Skin of body (tissue), 1 donor: ENCODE measurements at regions not wholly inside any gene's neighbourhood (a gene's known extent, or its start where the extent isn't known, plus 50 kb on each side); places are given as distances from the start of the nearest gene placed in this dataset.
A peak's percentile ranks its signal among the peaks of the same experiment; 100 is the strongest.
"Not testable (repeated sequence)": the region's sequence is repeated elsewhere in the genome, so short reads cannot be mapped to it uniquely, and the experiment has no call there.

Experiments
- DNase-seq: peaks from one replicate; lab custom pipeline; 2025; lab: John Stamatoyannopoulos, UW

- DNase-seq = no peak
Observed at GRCh38 chr14:22106700-22107697, 433.4 kb upstream of the OR4E1 start.

DNA sequence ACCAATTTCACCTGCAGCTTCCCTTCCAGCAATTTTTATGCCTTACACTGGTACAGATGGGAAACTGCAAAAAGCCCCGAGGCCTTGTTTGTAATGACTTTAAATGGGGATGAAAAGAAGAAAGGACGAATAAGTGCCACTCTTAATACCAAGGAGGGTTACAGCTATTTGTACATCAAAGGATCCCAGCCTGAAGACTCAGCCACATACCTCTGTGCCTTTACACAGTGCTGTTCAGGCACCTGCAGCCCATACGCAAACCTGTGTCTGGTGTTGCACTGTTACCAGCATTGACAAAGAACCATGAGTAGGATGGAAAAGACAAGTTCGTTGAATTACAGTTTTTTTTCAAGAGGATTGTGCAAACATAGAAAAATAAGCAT, 432.0 kb upstream of the OR4E1 start:
- no peak for DNase-seq

GRCh38 chr14:22105006-22105623, 431.5 kb upstream of the OR4E1 start:
- DNase-seq = no peak

- not testable (repeated sequence) for DNase-seq
Observed at GRCh38 chr14:22100764-22101120, 427.1 kb upstream of the OR4E1 start.

DNA sequence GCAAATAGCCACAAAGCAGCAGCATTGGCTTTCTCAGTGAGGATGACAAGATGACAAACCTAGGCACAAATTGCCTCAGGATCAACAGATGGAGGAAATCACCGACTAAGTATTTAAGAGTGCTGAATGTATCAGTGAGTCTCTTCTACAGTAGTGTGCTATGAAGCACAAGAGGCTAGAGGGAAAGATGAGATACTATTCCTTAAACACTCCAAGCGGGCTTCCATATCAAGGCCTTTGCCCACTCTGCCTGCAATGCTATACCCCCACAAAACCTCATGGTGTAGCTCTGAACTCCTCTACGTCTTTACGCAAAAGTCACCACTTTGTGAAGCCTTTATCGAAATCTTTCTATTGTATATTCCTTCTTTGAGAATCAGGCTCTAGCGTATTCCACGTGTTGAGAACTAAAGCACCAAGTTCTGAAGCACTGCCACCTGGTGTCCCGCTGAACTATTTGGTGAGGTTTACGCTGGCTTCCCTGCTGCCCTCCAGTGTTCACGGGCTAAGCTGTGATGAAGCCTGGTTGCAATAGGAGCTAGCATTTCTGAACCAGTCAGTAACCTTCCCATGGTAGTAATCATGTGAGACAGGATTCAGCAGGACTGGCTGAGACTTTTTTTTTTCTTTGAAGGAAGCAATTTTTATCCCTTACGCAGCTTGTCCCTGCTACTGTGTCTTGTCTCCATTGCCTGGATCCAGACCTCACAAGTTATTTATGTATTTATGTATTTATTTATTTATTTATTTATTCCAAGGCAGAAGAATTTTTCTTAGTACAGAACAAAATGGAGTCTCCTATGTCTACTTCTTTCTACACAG, 426.5 kb upstream of the OR4E1 start:
- DNase-seq = peak; percentile 44

GRCh38 chr14:22098435-22098834, 424.8 kb upstream of the OR4E1 start:
- DNase-seq = no peak

- no peak for DNase-seq
Observed at GRCh38 chr14:22097586-22098292, 424.1 kb upstream of the OR4E1 start.

GRCh38 chr14:22097072-22097471, 423.5 kb upstream of the OR4E1 start:
- no peak for DNase-seq

GRCh38 chr14:22096514-22096895, 422.9 kb upstream of the OR4E1 start:
- no peak for DNase-seq

GRCh38 chr14:22095860-22096513, 422.4 kb upstream of the OR4E1 start:
- no peak for DNase-seq

GRCh38 chr14:22089940-22090339, 416.3 kb upstream of the OR4E1 start:
- DNase-seq = no peak

DNA sequence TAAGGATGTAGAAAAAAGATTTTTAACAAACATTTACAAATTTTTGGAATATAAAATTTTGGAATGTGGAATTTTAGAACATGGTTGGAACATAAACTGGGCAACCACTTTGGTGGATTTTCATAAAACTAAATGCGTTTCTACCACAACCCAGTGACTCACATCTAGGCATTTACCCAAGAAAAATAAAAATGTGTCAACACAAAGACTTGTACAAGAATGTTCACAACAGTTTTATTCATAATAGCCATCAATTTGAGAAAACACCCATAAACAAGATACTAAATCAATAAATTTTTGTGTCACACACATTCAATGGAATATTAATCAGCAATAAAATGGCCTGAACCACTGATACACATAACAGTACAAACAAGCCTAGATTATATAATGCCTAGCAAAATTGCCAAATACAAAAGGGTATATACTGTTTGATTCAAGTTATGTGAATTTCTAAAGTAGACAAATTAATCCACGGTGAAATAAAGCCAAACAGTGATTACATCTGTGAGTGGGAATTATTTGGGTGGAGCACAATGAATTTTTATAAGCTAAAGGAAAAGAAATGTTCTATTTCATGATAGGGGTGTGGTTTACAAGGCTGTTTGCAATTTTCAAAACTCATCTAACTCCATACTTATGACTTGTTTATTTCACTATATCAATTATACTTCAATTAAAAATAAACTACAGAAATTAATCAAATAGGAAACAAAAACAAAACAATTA, 415.2 kb upstream of the OR4E1 start:
- no peak for DNase-seq

GRCh38 chr14:22086131-22086530, 412.5 kb upstream of the OR4E1 start:
- no peak for DNase-seq

DNA sequence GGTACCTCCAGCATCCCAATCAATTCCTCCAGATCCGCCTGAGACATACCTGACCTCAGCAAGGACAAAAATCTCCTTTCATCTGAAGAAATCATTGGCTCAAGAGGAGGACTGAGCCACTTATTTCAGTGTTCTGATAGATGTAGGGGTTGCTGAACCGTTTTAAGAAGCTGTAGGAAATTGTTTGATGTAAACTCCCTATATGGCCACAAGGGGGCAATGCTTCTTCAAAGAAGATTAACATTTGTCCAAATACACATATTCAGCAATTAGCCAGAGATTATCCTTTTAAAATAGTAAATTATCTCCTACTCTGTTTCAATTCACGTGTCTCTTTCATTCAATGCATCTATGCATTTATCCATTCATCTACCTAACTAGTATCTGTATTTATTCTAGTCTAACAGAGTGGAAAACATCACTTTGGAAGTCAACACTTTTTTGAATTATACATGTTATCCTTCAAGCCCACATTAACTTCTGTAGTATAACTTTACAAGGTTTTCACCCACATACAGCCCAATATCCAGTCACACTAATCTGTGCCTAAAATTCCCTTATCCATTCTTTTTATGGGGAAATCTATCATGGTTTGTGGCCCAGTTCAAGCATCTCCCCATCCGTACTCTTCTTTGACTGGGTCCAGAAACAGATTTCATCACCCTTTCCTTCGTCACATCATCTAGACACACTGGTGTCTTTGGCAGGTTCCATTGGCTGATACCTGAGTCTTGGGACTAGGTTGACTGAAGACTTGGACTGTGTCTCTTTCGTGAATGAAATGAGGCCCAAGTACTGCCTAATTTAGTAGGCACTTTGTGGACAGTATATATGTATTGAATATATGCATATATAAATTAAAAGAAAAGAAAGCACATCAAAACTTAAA, 411.0 kb upstream of the OR4E1 start:
- DNase-seq = no peak

- no peak for DNase-seq
Observed at GRCh38 chr14:22081337-22081736, 407.7 kb upstream of the OR4E1 start.

- no peak for DNase-seq
Observed at GRCh38 chr14:22079766-22080165, 406.1 kb upstream of the OR4E1 start.

- DNase-seq = no peak
Observed at GRCh38 chr14:22073801-22074200, 400.2 kb upstream of the OR4E1 start.

DNA sequence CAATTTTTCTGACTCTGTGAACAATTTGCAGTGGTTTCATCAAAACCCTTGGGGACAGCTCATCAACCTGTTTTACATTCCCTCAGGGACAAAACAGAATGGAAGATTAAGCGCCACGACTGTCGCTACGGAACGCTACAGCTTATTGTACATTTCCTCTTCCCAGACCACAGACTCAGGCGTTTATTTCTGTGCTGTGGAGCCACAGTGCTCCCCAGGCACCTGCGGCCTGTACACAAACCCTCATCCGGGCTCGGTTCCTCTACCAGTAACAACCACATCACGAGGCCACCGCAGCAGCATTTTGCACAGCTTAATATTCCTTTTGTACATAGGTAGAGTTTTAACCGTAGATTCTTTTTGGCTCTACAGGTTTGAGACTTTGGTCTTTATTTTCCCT, 397.4 kb upstream of the OR4E1 start:
- no peak for DNase-seq
